Ecto neural progenitor cell (in vitro differentiated cells): ENCODE measurements at regions not wholly inside any gene's neighbourhood (a gene's known extent, or its start where the extent isn't known, plus 50 kb on each side); places are given as distances from the start of the nearest gene placed in this dataset.

Experiments used
- DNase-seq: peaks from one replicate; pipeline ENCODE4 v3.0.0-alpha.2; 2018; ENCODE audit warnings: low spot score

- DNase-seq: no peak
Measured at GRCh38 chr11:127304634-127305033, 304.1 kb upstream of the KIRREL3 start.

DNA sequence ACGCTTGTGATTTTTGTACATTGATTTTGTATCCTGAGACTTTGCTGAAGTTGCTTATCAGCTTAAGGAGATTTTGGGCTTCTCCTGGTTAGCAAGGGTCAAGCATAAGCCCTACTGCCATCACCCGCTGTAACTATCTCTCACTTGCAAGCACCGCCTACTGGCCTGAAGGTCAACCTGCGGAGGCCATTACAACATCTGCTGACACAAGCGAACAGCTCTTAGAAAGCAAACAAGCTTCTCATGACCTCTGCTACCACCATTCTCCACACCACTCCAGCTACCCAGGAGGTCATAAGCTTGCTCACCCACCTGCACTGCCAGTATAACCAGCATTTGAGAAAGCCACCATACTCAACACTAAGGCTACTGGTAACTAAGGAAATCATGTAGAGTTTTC lies 288.4 kb upstream of the KIRREL3 start:
- no peak for DNase-seq

GRCh38 chr11:127281534-127281933 lies 281.0 kb upstream of the KIRREL3 start:
- no peak for DNase-seq

DNA sequence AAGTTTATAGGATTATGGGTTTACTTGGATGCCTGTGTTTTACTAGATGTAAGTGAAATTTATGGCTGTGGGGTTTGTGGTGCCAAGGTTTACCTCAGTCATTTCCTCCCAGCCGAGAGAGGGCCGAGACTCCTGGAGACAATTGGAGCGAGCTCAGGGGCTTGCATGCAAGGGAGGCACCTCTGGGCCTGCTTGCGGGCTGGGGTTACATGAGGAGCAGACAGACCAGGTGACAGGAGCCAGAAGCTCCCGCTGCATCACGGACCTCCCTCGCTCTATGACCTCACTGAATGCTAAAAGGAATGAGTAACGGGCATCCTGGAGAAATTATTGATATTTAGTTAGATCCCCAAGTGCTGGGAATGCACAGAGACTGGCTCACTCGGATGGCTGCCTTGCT lies 275.2 kb upstream of the KIRREL3 start:
- no peak for DNase-seq

DNA sequence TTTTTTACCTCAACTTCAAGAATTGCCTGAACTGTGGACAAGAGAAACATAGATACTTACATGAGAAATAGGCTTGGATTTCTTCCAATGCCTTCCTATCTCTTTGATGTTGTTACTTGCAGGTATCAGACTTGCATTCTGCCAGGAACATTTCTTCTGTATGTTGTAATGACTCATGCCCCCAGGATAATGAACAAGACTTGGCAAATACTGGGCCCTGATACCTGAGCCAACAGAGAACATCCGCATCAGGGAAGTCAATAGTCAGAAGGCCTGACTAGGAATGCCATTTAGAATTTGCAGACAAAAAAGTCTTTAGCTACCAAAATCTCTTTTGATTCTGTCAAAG lies 273.7 kb upstream of the KIRREL3 start:
- no peak for DNase-seq

DNA sequence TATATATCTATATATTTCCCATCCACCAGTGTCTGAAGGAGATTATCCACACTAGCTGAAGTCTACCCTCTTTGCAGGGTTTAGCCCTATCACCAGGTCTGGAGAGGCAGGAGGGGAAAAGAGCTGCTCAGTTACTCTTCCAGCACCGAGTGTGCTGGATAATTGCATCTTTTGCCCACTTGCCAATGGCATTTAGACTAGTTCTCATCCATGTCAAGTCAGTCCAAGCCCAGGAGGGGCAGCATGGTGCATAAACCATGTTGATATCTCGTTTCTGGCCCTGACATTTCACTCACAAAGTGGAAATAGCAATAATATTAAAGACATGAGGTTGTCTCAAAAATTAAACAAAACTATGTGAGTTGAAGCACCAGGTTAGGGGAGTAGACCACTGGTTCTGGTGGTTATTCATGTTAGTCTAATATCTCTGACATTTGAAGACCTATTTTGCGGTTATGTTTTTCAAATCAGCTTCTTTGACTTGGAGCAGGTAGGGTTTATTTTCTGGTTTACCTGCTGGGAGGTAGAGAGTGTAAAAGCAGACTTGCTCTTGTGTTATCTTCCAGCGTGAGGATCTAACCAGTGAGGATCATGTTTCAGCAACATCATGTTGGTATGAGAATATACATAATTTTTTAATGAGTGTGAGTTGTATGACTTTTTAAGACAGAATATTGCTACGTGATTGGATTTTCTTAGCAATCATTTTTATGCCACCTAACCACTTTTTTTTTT lies 273.2 kb upstream of the KIRREL3 start:
- DNase-seq: no peak

DNA sequence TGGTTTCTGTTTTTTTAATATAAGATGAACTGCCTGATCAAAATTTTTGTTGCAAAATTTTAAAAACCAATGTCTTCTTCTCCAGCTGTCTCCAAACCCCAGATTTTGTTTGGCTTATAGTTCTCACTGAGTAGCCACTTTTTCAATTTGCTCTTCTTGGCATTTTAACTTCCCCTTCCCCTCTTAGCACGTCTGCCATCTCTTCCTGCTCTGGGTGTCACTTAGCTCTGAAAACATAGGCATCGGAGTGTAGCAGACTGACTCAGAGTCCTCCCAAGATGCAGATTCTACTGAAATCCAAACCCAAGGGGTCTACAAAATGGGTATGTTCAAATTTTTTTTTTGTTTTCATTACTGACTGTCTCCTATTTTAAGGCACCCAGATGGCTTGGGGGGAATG lies 270.3 kb upstream of the KIRREL3 start:
- no peak for DNase-seq

DNA sequence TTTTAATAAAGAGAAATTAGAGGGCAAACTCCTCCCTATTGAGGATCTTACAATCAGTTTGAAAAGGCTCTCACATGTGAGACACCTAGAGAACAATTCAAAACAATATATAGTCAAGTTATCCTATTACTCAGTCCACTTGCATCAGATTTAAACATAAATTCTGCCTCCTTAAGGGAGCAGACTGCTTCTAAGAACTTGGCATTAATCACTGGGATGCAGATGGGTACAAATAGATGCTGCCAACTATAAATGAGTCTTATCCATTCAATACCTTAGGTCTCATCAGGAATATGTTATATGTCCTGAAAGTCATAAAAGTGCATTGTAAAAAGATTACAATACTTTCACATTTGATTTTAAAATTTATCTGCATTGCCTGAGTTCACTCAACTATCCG lies 269.3 kb upstream of the KIRREL3 start:
- DNase-seq: no peak

DNA sequence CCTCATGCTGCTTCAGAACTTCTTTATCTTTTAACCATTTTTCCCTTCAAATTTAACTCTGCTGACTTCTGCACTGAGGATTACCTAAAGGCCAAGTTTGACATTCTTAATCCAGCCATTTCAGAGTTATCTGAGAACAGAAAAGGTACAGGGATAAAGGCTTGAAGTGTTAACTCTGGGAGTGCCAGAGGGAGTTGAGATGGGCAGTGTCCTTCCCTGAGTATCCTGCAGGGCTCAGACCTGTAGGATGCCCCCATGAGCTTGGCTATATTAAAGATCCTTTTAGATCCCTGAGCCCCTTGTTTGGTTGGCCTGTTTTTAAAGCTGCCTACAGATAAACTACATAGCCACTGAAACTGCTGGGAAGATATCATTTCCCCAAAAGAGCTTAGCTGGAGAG lies 268.4 kb upstream of the KIRREL3 start:
- no peak for DNase-seq

DNA sequence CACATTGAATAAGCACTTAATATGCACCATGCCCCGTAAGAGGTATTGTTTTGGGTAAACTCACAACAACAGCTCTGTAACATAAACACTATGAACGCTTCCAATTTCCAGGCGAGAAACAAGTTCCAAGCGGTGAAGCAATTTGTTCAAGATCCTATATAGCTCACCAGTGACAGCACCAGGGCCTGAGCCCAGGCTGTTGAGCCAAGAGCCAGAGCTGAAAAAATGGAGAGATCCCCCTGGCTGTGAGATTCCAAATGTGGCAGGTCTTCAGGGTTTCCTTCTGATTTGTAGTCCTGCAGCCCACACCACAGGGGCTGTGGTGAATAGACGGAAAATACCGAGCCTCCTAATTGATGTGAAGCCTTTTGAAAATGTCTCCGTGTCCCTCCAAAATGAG lies 268.0 kb upstream of the KIRREL3 start:
- no peak for DNase-seq

GRCh38 chr11:127259102-127259501 lies 258.5 kb upstream of the KIRREL3 start:
- DNase-seq: no peak

- no peak for DNase-seq
Measured at GRCh38 chr11:127255209-127255608, 254.6 kb upstream of the KIRREL3 start.

GRCh38 chr11:127252321-127252720 lies 251.8 kb upstream of the KIRREL3 start:
- no peak for DNase-seq

GRCh38 chr11:127249576-127249975 lies 249.0 kb upstream of the KIRREL3 start:
- no peak for DNase-seq

GRCh38 chr11:127248476-127248875 lies 247.9 kb upstream of the KIRREL3 start:
- DNase-seq: no peak

DNA sequence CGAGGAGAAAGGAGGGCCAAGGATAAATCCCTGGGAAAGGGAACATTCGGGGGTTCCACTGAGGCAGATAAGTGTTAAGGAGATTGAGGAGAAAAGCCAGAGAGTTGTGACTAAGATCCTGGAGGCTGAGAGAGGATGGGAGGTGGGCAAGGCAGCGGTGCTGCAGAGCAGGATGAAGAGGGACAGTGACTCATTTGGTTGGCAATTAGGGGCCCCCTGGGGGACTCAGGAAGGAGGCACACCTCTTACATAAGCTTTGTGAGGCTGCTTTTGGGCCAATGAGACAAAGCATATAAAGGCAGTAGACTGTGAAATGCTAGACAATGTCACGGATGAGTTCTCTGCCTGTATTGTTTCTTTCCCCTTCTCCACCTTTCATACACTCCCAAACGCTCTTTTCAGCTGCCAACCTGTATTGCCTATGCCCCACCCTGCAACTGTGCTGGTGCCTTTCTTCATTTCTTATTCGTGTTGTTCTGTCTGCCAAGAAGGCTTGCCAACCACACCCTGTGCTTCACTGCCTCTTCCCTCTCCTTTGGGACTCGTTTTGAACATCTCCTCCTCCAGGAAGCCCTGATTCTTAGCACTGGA lies 246.8 kb upstream of the KIRREL3 start:
- DNase-seq: no peak

DNA sequence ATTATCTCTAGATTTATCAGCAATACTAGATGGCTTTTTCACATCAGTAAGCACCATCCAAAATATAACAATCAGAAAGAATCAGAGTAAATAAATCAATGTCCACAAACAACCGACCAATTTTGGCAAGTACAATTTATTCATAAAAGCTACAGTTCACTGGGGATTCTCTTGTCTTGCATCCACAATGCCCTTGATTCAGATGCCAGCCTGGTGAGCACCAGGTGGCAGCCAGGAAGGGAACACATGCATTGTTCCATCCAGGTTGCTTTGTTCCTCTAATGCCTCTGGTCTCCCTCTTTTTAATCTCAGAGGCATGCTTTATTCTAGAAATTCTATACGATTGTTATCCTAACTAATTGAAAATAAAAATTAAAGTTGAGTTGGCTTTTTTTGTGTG lies 242.1 kb upstream of the KIRREL3 start:
- no peak for DNase-seq

- no peak for DNase-seq
Measured at GRCh38 chr11:127238321-127238720, 237.8 kb upstream of the KIRREL3 start.

GRCh38 chr11:127236776-127237175 lies 236.2 kb upstream of the KIRREL3 start:
- no peak for DNase-seq

- DNase-seq: no peak
Measured at GRCh38 chr11:127233998-127234397, 233.4 kb upstream of the KIRREL3 start.

DNA sequence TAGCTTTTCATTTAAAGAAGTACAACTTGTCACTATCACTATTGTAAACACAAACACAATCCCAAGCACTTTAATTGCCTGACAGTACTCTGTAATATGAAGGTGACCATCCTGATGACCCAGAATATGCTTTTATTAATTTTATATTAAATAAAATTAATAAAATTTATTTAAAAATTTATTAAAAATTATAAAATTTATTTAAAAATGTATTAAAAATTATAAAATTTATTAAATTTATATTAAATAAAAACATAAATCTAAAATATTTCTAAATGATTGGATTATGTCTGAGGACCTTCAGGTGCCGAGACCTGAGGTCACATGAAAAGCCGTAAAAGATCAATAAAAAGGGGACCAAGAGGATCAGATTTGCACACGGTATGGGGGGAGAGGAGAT lies 229.8 kb upstream of the KIRREL3 start:
- no peak for DNase-seq

- no peak for DNase-seq
Measured at GRCh38 chr11:127226949-127227348, 226.4 kb upstream of the KIRREL3 start.

GRCh38 chr11:127226380-127226779 lies 225.8 kb upstream of the KIRREL3 start:
- DNase-seq: no peak

GRCh38 chr11:127225619-127226018 lies 225.0 kb upstream of the KIRREL3 start:
- no peak for DNase-seq
